ENCODE measurements at regions not wholly inside any gene's neighbourhood (a gene's known extent, or its start where the extent isn't known, plus 50 kb on each side); places are given as distances from the start of the nearest gene placed in this dataset.

- ChIA-PET POLR2A (no interaction called here), CTCF (no interaction called here)
- Mint-ChIP-seq H3K4me1 (no peaks in the 10 kb centered on the region), H3K27me3 (ENCODE audit: low read depth) (no peaks in the 10 kb centered on the region), H3K36me3 (no peaks in the 10 kb centered on the region), H3K27ac (no peak overlapping the region), H3K4me3 (no peak overlapping the region), H3K9me3 (no peaks in the 10 kb centered on the region)
- TF ChIP-seq MAX (CRISPR knock-in tag; IDR thresholded peaks at IDR 0.05) (no peak), ZNF219 (CRISPR knock-in tag; IDR thresholded peaks at IDR 0.05; ENCODE audit: borderline replicate concordance) (no peak), ZNF396 (CRISPR knock-in tag; IDR thresholded peaks at IDR 0.05; ENCODE audit: borderline replicate concordance) (no peak), GRHL2 (CRISPR knock-in tag; IDR thresholded peaks at IDR 0.05; ENCODE audit: insufficient replicate concordance, severe bottlenecking) (no peak), NFYB (CRISPR knock-in tag; conservative IDR thresholded peaks at IDR 0.05; ENCODE audit: low read depth) (no peak), ERG (CRISPR knock-in tag; IDR thresholded peaks at IDR 0.05) (no peak)
- TF ChIP-seq, protein P1, sequence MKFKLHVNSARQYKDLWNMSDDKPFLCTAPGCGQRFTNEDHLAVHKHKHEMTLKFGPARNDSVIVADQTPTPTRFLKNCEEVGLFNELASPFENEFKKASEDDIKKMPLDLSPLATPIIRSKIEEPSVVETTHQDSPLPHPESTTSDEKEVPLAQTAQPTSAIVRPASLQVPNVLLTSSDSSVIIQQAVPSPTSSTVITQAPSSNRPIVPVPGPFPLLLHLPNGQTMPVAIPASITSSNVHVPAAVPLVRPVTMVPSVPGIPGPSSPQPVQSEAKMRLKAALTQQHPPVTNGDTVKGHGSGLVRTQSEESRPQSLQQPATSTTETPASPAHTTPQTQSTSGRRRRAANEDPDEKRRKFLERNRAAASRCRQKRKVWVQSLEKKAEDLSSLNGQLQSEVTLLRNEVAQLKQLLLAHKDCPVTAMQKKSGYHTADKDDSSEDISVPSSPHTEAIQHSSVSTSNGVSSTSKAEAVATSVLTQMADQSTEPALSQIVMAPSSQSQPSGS (CRISPR knock-in tag; IDR thresholded peaks at IDR 0.05; ENCODE audit: borderline replicate concordance, low read depth) = no peak
- DNase-seq (ENCODE audit: low spot score) (no peak), ATAC-seq (no peak)
These were observed 569.0 kb downstream of the LTN1 start for GRCh38 chr21:28423521-28424190.

GRCh38 chr21:28421716-28422524, 570.8 kb downstream of the LTN1 start:
- Mint-ChIP-seq H3K27ac (no peak overlapping the region), H3K36me3 (no peaks in the 10 kb centered on the region), H3K27me3 (ENCODE audit: low read depth) (no peaks in the 10 kb centered on the region), H3K4me1 (no peaks in the 10 kb centered on the region), H3K9me3 (no peaks in the 10 kb centered on the region), H3K4me3 (no peak overlapping the region)
- ChIA-PET POLR2A (no interaction called here), CTCF (no interaction called here)
- ATAC-seq (no peak), DNase-seq (ENCODE audit: low spot score) (no peak)
- TF ChIP-seq AR (CRISPR knock-in tag; IDR thresholded peaks at IDR 0.05) (no peak), ZNF281 (CRISPR knock-in tag; IDR thresholded peaks at IDR 0.05) (no peak), GTF2I (CRISPR knock-in tag; conservative IDR thresholded peaks at IDR 0.05) (no peak), OVOL2 (CRISPR knock-in tag; IDR thresholded peaks at IDR 0.05; ENCODE audit: borderline replicate concordance) (no peak), SP1 (CRISPR knock-in tag; conservative IDR thresholded peaks at IDR 0.05) (no peak), ZNF532 (CRISPR knock-in tag; IDR thresholded peaks at IDR 0.05; ENCODE audit: borderline replicate concordance) (no peak), TCF7 (CRISPR knock-in tag; IDR thresholded peaks at IDR 0.05; ENCODE audit: low read depth) (no peak), ZNF263 (CRISPR knock-in tag; IDR thresholded peaks at IDR 0.05; ENCODE audit: low read depth) (no peak), ZNF416 (CRISPR knock-in tag; IDR thresholded peaks at IDR 0.05) (no peak), ZNF232 (CRISPR knock-in tag; IDR thresholded peaks at IDR 0.05) (no peak), ZNF396 (CRISPR knock-in tag; IDR thresholded peaks at IDR 0.05; ENCODE audit: borderline replicate concordance) (no peak), GRHL2 (CRISPR knock-in tag; IDR thresholded peaks at IDR 0.05; ENCODE audit: insufficient replicate concordance, severe bottlenecking) (no peak)
- TF ChIP-seq, protein P2, sequence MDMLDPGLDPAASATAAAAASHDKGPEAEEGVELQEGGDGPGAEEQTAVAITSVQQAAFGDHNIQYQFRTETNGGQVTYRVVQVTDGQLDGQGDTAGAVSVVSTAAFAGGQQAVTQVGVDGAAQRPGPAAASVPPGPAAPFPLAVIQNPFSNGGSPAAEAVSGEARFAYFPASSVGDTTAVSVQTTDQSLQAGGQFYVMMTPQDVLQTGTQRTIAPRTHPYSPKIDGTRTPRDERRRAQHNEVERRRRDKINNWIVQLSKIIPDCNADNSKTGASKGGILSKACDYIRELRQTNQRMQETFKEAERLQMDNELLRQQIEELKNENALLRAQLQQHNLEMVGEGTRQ (CRISPR knock-in tag; IDR thresholded peaks at IDR 0.05) = no peak
